Endometrial microvascular endothelial cells (primary cell): ENCODE measurements at regions not wholly inside any gene's neighbourhood (a gene's known extent, or its start where the extent isn't known, plus 50 kb on each side); places are given as distances from the start of the nearest gene placed in this dataset.

Source experiments
- in situ Hi-C: cut with HindIII; loops from 2 replicates; pipeline ENCODE4 v1.10.0; 2017; ENCODE audit warnings: low sequenced_read_pairs, low pct_unique_long_range_greater_than_20kb; ENCODE audit errors: inconsistent ontology term

- in situ Hi-C loops: no loop called here
Observed at GRCh38 chr1:117788014-117788413, 141.4 kb downstream of the GDAP2 start.

GRCh38 chr1:117793413-117793812 lies 136.0 kb downstream of the GDAP2 start:
- in situ Hi-C loops: no loop called here

- in situ Hi-C loops: no loop called here
Observed at GRCh38 chr1:117794073-117794472, 135.3 kb downstream of the GDAP2 start.

- in situ Hi-C loops: no loop called here
Observed at GRCh38 chr1:117795190-117795589, 134.2 kb downstream of the GDAP2 start.

- in situ Hi-C loops: no loop called here
Observed at GRCh38 chr1:117795792-117796191, 133.6 kb downstream of the GDAP2 start.

- in situ Hi-C loops: no loop called here
Observed at GRCh38 chr1:117796226-117796625, 133.2 kb downstream of the GDAP2 start.

- in situ Hi-C loops: no loop called here
Observed at GRCh38 chr1:117798550-117798949, 130.9 kb downstream of the GDAP2 start.

- in situ Hi-C loops: no loop called here
Observed at GRCh38 chr1:117802531-117803257, 126.7 kb downstream of the GDAP2 start.

- in situ Hi-C loops: no loop called here
Observed at GRCh38 chr1:117803318-117803717, 126.1 kb downstream of the GDAP2 start.

- in situ Hi-C loops: no loop called here
Observed at GRCh38 chr1:117809764-117810163, 119.7 kb downstream of the GDAP2 start.

- in situ Hi-C loops: no loop called here
Observed at GRCh38 chr1:117810553-117810952, 118.9 kb downstream of the GDAP2 start.

GRCh38 chr1:117812869-117813511 lies 116.4 kb downstream of the GDAP2 start:
- in situ Hi-C loops: no loop called here
